Upper lobe of left lung (tissue), 6 donors: ENCODE measurements at regions not wholly inside any gene's neighbourhood (a gene's known extent, or its start where the extent isn't known, plus 50 kb on each side); places are given as distances from the start of the nearest gene placed in this dataset.
"Not testable (repeated sequence)": the region's sequence is repeated elsewhere in the genome, so short reads cannot be mapped to it uniquely, and the experiment has no call there.

Source experiments
- ATAC-seq, 2 donors: fragments of 200-7000 bp; cut with Tn5 transposase; one replicate each; pipeline ENCODE4 v1.9.1; 2022; ENCODE audit warnings: mild to moderate bottlenecking in 2 of 2, moderate library complexity in 2 of 2; ENCODE audit not compliant: low FRiP score in 2 of 2
- DNase-seq, 2 donors: peaks; one replicate each; pipeline ENCODE4 v3.0.0-alpha.2; 2019 to 2020
- H3K27ac ChIP-seq, 4 donors: fragments of 200-600 bp; sonication (generic); one replicate each; pipeline ENCODE4 v1.5.1; 2016 to 2019
- H3K27me3 ChIP-seq, 4 donors: fragments of 200-600 bp; sonication (generic); one replicate each; pipeline ENCODE4 v1.5.1; 2017 to 2019
- H3K36me3 ChIP-seq, 4 donors: fragments of 200-600 bp; sonication (generic); one replicate each; pipeline ENCODE4 v1.5.1; 2016 to 2019
- H3K4me1 ChIP-seq, 4 donors: fragments of 200-600 bp; sonication (generic); one replicate each; pipeline ENCODE4 v1.5.1; 2018 to 2019
- H3K4me3 ChIP-seq, 4 donors: fragments of 200-600 bp; sonication (generic); one replicate each; pipeline ENCODE4 v1.5.1; 2017 to 2019; ENCODE audit warnings: mild to moderate bottlenecking in 2 of 4, moderate library complexity in 1 of 4
- H3K9me3 ChIP-seq, 4 donors: fragments of 200-600 bp; sonication (generic); one replicate each; pipeline ENCODE4 v1.5.1; 2018 to 2019
- EP300 ChIP-seq, 4 donors: sonication (generic); formaldehyde crosslinking; IDR thresholded peaks; one replicate each; pipeline ENCODE4 v1.5.1; 2017; ENCODE audit warnings: antibody characterized with exemption in 4 of 4, control low read depth in 2 of 4
- POLR2A ChIP-seq, 4 donors: fragments of 450-650 bp; IDR thresholded peaks; one replicate each; pipeline ENCODE4 v1.5.1; 2016 to 2017; ENCODE audit warnings: antibody characterized with exemption in 4 of 4, mild to moderate bottlenecking in 2 of 4
- POLR2AphosphoS5 ChIP-seq, 2 donors: sonication (generic); formaldehyde crosslinking; IDR thresholded peaks; one replicate each; pipeline ENCODE4 v1.5.1; 2017; ENCODE audit warnings: antibody characterized with exemption in 2 of 2
- WGBS, 2 donors: methylation state at CpG; one replicate each; pipeline ENCODE4 v1.1.5; 2017 to 2018; 5-methylcytosine and 5-hydroxymethylcytosine counted together
- TF ChIP-seq, protein P1 (sequence below), 6 experiments: fragments of 450-650 bp in 4 of 6; fragments of 200-600 bp in 2 of 6; sonication (generic) in 2 of 6; IDR thresholded peaks; one replicate each; pipeline ENCODE4 v1.5.1; 2016 to 2019; ENCODE audit warnings: antibody characterized with exemption in 6 of 6
- donor health status: DM: no; HTN: no; CAD: no; lungs with moderate emphysema.
- donor health status: DM: no; HTN: yes; CAD: no; lungs with severe emphysema.

DNA sequence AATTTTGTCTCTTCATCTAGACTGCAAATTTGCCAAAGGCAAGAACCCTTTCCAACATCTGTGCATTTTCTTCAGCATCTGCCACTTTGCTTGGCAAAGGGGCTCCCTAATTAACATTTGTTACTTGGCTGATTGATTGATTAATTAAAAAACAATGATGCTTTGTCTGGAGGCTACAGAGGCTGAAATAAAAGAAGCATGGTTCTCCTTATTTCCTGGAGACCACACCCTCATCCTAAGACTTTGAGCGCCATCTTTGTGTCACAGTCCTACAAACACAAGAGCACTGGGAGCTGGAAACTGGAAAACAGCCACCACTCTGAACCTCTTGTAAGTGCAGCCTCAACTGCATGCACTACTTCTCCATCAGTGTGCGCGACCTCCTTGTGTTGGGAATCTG lies 189.2 kb downstream of the C7orf25 start:
- TF ChIP-seq POLR2AphosphoS5 (IDR thresholded peaks at IDR 0.05) (no peak), POLR2A (IDR thresholded peaks at IDR 0.05) (no peak), EP300 (IDR thresholded peaks at IDR 0.05) (no peak)
- TF ChIP-seq, protein P1, sequence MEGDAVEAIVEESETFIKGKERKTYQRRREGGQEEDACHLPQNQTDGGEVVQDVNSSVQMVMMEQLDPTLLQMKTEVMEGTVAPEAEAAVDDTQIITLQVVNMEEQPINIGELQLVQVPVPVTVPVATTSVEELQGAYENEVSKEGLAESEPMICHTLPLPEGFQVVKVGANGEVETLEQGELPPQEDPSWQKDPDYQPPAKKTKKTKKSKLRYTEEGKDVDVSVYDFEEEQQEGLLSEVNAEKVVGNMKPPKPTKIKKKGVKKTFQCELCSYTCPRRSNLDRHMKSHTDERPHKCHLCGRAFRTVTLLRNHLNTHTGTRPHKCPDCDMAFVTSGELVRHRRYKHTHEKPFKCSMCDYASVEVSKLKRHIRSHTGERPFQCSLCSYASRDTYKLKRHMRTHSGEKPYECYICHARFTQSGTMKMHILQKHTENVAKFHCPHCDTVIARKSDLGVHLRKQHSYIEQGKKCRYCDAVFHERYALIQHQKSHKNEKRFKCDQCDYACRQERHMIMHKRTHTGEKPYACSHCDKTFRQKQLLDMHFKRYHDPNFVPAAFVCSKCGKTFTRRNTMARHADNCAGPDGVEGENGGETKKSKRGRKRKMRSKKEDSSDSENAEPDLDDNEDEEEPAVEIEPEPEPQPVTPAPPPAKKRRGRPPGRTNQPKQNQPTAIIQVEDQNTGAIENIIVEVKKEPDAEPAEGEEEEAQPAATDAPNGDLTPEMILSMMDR (IDR thresholded peaks at IDR 0.05) = no peak
- Histone ChIP-seq H3K4me3 (no peak overlapping the region), H3K27ac (no peak overlapping the region), H3K27me3 (no peaks in the 10 kb centered on the region), H3K9me3 (no peaks in the 10 kb centered on the region), H3K36me3 (no peaks in the 10 kb centered on the region), H3K4me1 (no peaks in the 10 kb centered on the region)
- WGBS, 2 donors = 90 to 91% methylated on average over 3 of the region's 3 CpGs
- ATAC-seq = no peak
- no peak for DNase-seq

DNA sequence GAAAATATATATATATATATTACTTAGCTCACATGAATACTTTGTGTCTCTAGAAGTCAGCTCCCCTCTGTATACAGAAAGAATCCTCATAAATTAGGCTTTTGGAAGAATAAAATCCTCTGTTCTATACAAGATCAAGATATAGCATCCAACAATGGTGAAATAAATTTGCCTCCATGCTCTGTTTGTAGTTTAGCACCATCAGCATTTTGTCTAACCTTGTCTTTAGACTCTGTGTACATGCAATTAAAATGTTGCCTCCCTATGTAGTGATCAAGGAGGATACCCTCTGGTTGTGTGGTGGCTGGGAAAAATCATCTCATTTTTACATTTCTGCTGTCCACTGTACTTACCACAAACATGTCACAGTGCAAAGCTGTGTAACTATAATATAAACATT lies 189.7 kb downstream of the C7orf25 start:
- Histone ChIP-seq H3K4me3 (no peak overlapping the region), H3K4me1 (no peaks in the 10 kb centered on the region), H3K36me3 (no peaks in the 10 kb centered on the region), H3K27me3 (no peaks in the 10 kb centered on the region), H3K27ac (no peak overlapping the region), H3K9me3 (no peaks in the 10 kb centered on the region)
- ATAC-seq (no peak), DNase-seq (no peak)
- TF ChIP-seq EP300 (IDR thresholded peaks at IDR 0.05) = no peak
- TF ChIP-seq POLR2AphosphoS5 (IDR thresholded peaks at IDR 0.05) = no peak
- TF ChIP-seq POLR2A (IDR thresholded peaks at IDR 0.05) = no peak
- TF ChIP-seq, protein P1 (IDR thresholded peaks at IDR 0.05) = no peak

DNA sequence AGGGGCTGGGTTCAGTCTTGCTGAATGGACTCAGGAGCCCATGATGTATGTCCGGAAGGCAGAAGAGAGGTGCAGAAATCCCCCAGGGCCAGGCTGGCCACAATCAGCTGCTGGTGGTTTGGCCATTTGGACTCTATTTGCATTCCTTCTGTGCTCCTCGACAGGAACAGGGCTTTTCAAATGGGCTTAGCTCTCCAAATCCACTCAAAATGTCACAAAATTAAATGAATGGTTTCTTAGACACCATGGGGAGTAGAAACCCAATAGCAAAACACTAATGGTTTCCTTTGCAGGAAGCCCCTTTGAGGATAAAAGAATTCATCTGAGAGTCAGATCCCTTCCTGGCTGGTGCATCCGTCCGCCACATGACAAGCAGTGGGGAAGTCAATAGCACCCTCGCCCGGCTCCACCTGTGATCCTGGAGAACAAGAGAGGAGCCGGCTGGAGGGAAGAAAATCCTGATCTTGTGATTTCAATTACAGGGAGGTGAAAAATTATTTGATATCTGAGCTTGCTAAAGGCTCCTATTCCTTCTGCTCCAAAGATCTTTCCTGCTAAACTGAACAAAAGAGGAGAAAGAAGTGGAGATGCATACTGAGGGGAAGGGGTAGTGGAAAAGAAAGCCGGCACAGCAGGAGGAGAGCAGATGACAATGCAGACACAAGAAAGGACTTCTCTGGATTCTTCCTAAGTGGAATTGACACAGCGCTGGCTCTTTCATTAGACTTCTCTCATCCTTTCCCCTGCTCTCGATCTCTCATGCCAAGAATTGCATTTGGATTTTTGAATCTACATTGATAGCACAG lies 190.7 kb downstream of the C7orf25 start:
- ATAC-seq = no peak
- Histone ChIP-seq H3K4me3 (no peak overlapping the region), H3K27me3 (no peaks in the 10 kb centered on the region), H3K4me1 (no peaks in the 10 kb centered on the region), H3K9me3 (no peaks in the 10 kb centered on the region), H3K27ac (no peak overlapping the region), H3K36me3 (no peaks in the 10 kb centered on the region)
- TF ChIP-seq EP300 (IDR thresholded peaks at IDR 0.05) = no peak
- TF ChIP-seq POLR2A (IDR thresholded peaks at IDR 0.05) = no peak
- TF ChIP-seq POLR2AphosphoS5 (IDR thresholded peaks at IDR 0.05) = no peak
- TF ChIP-seq, protein P1 (IDR thresholded peaks at IDR 0.05) = no peak
- WGBS, 2 donors = 73 to 74% methylated on average over 10 of the region's 10 CpGs
- no peak for DNase-seq

DNA sequence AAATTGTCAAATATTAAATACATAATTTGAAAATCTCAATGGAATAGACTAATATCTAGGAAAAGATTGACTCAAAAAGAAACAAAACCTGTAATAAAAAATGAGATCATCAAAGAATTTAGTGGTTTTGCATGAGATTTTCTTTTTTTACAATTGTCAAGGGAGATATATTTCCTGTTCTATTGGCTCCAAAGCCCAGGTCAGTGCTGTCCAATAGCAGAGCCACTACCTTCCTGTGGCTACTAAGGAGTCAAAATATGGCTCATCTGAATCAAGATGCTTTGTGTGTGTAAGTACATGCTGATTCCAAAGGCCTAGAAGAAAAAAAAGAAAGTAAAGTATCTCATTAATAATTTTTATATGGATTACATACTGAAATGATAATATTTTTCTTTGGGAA lies 191.9 kb downstream of the C7orf25 start:
- H3K36me3 ChIP-seq = no peaks in the 10 kb centered on the region
- ATAC-seq (no peak), DNase-seq (no peak)
- H3K27me3 ChIP-seq = no peaks in the 10 kb centered on the region
- no peak for TF ChIP-seq POLR2AphosphoS5 (IDR thresholded peaks at IDR 0.05)
- no peak for TF ChIP-seq EP300 (IDR thresholded peaks at IDR 0.05)
- H3K27ac ChIP-seq = no peak overlapping the region
- H3K9me3 ChIP-seq = no peaks in the 10 kb centered on the region
- no peak overlapping the region for H3K4me3 ChIP-seq
- no peaks in the 10 kb centered on the region for H3K4me1 ChIP-seq

DNA sequence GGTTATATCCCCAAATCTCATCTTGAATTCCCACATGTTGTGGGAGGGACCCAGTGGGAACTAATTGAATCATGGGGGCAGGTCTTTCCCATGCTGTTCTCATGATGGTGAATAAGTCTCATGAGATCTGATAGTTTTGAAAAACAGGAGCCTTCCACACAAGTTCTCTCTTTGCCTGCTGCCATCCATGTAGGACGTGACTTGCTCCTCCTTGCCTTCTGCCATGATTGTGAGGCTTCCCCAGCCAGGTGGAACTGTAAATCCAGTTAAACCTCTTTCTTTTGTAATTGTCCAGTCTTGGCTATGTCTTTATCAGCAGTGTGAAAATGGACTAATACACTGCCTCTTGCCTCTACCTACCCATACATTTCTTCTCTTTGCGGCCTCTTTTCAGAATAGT lies 193.4 kb downstream of the C7orf25 start:
- H3K4me3 ChIP-seq, H3K27ac ChIP-seq, H3K4me1 ChIP-seq, ATAC-seq, H3K9me3 ChIP-seq, H3K27me3 ChIP-seq, H3K36me3 ChIP-seq, DNase-seq: not testable (repeated sequence)
- 90 to 98% methylated on average over 2 of the region's 2 CpGs for WGBS, 2 donors

DNA sequence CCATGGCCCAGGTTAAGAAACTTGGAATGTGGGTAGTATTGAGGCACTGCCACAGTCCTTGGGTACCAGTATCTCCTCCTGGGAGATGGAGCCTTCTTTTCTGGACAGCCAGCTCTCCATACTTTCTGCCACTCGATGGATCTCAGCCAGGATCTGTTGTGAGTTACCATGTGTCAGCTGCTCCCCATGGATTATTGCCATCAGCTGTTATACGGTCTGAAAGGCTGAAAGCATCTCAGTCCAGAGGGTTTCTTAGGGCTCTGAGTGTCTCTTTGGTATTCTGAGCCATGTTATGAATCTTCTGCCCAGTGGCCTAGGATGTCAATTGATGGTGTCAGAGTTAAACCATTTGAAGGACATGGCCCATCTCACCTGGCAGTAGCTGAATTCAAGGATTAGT lies 197.5 kb downstream of the C7orf25 start:
- Histone ChIP-seq H3K4me1 (no peaks in the 10 kb centered on the region), H3K27me3 (no peaks in the 10 kb centered on the region), H3K27ac (no peak overlapping the region), H3K36me3 (no peaks in the 10 kb centered on the region), H3K9me3 (peaks cover 0 to 6% (median 2%) of the 10 kb centered on the region in 4 donors), H3K4me3 (no peak overlapping the region)
- ATAC-seq (no peak), DNase-seq (no peak)
- 73 to 81% methylated on average over 2 of the region's 2 CpGs for WGBS, 2 donors
- TF ChIP-seq POLR2AphosphoS5 (IDR thresholded peaks at IDR 0.05) (no peak), POLR2A (IDR thresholded peaks at IDR 0.05) (no peak), EP300 (IDR thresholded peaks at IDR 0.05) (no peak)
- TF ChIP-seq, protein P1 (IDR thresholded peaks at IDR 0.05) = no peak
